Breast epithelium (tissue), 4 donors: ENCODE measurements at regions not wholly inside any gene's neighbourhood (a gene's known extent, or its start where the extent isn't known, plus 50 kb on each side); places are given as distances from the start of the nearest gene placed in this dataset.

ENCODE experiments used
- DNase-seq, 2 donors: peaks; one replicate each; pipeline ENCODE4 v3.0.0-alpha.2; 2019; ENCODE audit warnings: low spot score in 2 of 2
- H3K27ac ChIP-seq, 2 donors: fragments of 200-600 bp; sonication (generic) in 1 of 2; one replicate each; pipeline ENCODE4 v1.5.1; 2016 to 2019; ENCODE audit warnings: mild to moderate bottlenecking in 1 of 2
- H3K27me3 ChIP-seq, 2 donors: fragments of 200-600 bp; sonication (generic) in 1 of 2; one replicate each; pipeline versions ENCODE4 v1.5.1 to v1.6.0; 2017 to 2019; ENCODE audit warnings: control low read depth in 1 of 2, mild to moderate bottlenecking in 1 of 2
- H3K36me3 ChIP-seq: fragments of 200-600 bp; one replicate; pipeline ENCODE4 v1.5.1; 2019
- H3K4me1 ChIP-seq, 2 donors: fragments of 200-600 bp; sonication (generic); one replicate each; pipeline ENCODE4 v1.5.1; 2016 to 2019; ENCODE audit warnings: control low read depth in 1 of 2
- H3K4me3 ChIP-seq, 3 donors: fragments of 200-600 bp; sonication (generic); 1 replicate in 2 of 3; 2 replicates in 1 of 3; pipeline ENCODE4 v1.5.1; 2016 to 2019; ENCODE audit warnings: mild to moderate bottlenecking in 3 of 3, moderate library complexity in 2 of 3
- H3K9me3 ChIP-seq, 2 donors: fragments of 200-600 bp; sonication (generic) in 1 of 2; one replicate each; pipeline ENCODE4 v1.5.1; 2016 to 2019; ENCODE audit warnings: control low read depth in 1 of 2
- CTCF ChIP-seq, 3 donors: fragments of 450-650 bp; IDR thresholded peaks; one replicate each; pipeline ENCODE4 v1.5.1; 2016 to 2017; ENCODE audit warnings: antibody characterized with exemption in 3 of 3, mild to moderate bottlenecking in 3 of 3, moderate library complexity in 3 of 3
- POLR2A ChIP-seq: fragments of 450-650 bp; IDR thresholded peaks from one replicate; pipeline ENCODE4 v1.6.1; 2016; ENCODE audit warnings: antibody characterized with exemption, mild to moderate bottlenecking, moderate library complexity
- POLR2AphosphoS5 ChIP-seq, 3 donors: sonication (generic); formaldehyde crosslinking; IDR thresholded peaks; one replicate each; pipeline ENCODE4 v1.6.1; 2017; ENCODE audit warnings: antibody characterized with exemption in 3 of 3
- intact Hi-C: fragments of 100-400 bp; cut with DNase I; formaldehyde crosslinking; loops from one replicate; pipeline ENCODE4 v1.15.1; 2023; ENCODE audit warnings: low total_unique reads

GRCh38 chr1:199691540-199691939, 336.0 kb upstream of the NR5A2 start:
- intact Hi-C loops = no loop called here
- Histone ChIP-seq H3K9me3 (no peaks in the 10 kb centered on the region), H3K4me3 (no peak overlapping the region), H3K36me3 (no peaks in the 10 kb centered on the region), H3K4me1 (no peaks in the 10 kb centered on the region), H3K27ac (no peak overlapping the region), H3K27me3 (no peaks in the 10 kb centered on the region)
- TF ChIP-seq POLR2A = no peak
- no peak for TF ChIP-seq CTCF (IDR thresholded peaks at IDR 0.05)
- no peak for TF ChIP-seq POLR2AphosphoS5 (IDR thresholded peaks at IDR 0.05)
- DNase-seq = no peak

DNA sequence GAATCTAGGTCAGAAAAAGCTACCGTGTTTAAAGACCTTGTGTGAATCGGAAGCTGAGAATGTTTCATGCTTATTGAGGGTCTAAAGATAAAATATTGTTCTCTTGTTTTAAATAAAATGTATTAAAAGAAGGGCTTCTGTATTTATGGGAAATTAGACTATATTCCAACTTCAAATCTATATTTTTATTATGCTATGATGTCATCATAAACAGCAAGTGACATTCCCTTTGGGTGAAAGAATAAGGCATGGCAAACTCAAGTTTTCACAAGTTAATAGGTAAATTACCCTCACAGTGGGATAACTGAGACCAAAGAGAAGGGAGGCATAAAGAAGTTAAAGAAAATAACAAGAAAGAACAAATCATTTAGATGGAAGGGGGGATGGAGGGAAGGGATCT, 333.8 kb upstream of the NR5A2 start:
- no peak overlapping the region for H3K27ac ChIP-seq
- H3K4me1 ChIP-seq = no peaks in the 10 kb centered on the region
- H3K4me3 ChIP-seq = no peak overlapping the region
- H3K27me3 ChIP-seq = no peaks in the 10 kb centered on the region
- H3K9me3 ChIP-seq = no peaks in the 10 kb centered on the region
- TF ChIP-seq POLR2AphosphoS5 (IDR thresholded peaks at IDR 0.05) = no peak
- TF ChIP-seq POLR2A = no peak
- no peak for TF ChIP-seq CTCF (IDR thresholded peaks at IDR 0.05)
- DNase-seq = no peak
- intact Hi-C loops = no loop called here
- no peaks in the 10 kb centered on the region for H3K36me3 ChIP-seq

DNA sequence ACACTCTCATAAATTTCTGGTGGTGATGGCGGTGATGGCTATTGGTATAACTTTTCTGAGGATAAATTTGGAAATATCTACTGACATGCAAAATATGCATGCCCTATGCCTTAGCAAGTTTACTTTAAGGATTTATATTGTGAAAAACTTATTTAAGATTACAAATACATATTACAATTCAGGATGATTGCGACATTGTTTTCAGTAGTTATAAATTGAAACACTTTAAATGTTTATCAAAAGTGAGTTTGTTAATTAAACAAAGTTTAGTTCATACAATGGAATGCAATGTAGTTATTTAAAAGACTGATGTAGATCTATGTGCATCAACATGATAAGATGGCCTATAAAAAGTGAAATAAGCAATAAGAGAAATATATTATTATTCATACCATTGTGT, 331.3 kb upstream of the NR5A2 start:
- no peak for DNase-seq
- intact Hi-C loops = no loop called here
- no peak overlapping the region for H3K4me3 ChIP-seq
- H3K27me3 ChIP-seq = no peaks in the 10 kb centered on the region
- no peak overlapping the region for H3K27ac ChIP-seq
- H3K9me3 ChIP-seq = no peaks in the 10 kb centered on the region
- no peaks in the 10 kb centered on the region for H3K36me3 ChIP-seq
- TF ChIP-seq POLR2A (no peak), POLR2AphosphoS5 (IDR thresholded peaks at IDR 0.05) (no peak), CTCF (IDR thresholded peaks at IDR 0.05) (no peak)
- no peaks in the 10 kb centered on the region for H3K4me1 ChIP-seq

DNA sequence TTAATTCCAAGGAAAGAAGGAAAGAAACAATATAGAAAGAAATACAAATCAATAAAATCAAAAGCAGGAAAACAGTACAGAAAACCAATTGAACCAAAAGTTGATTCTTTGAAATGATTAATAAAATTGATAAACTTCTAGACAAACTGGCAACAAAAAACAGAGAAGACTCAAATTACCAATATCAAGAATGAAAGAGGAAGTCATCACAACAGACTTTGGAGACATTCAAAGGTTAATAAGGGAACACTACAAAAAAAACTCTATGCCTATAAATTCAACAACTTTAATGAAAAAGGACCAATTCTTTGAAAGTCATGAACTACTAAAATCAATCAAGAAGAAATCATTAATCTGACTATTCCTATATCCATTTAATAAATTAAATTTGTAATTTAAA, 329.3 kb upstream of the NR5A2 start:
- no peak overlapping the region for H3K27ac ChIP-seq
- DNase-seq = no peak
- TF ChIP-seq POLR2A (no peak), CTCF (IDR thresholded peaks at IDR 0.05) (no peak), POLR2AphosphoS5 (IDR thresholded peaks at IDR 0.05) (no peak)
- H3K36me3 ChIP-seq = no peaks in the 10 kb centered on the region
- H3K4me1 ChIP-seq = no peaks in the 10 kb centered on the region
- H3K27me3 ChIP-seq = no peaks in the 10 kb centered on the region
- no peak overlapping the region for H3K4me3 ChIP-seq
- intact Hi-C loops = no loop called here
- no peaks in the 10 kb centered on the region for H3K9me3 ChIP-seq

DNA sequence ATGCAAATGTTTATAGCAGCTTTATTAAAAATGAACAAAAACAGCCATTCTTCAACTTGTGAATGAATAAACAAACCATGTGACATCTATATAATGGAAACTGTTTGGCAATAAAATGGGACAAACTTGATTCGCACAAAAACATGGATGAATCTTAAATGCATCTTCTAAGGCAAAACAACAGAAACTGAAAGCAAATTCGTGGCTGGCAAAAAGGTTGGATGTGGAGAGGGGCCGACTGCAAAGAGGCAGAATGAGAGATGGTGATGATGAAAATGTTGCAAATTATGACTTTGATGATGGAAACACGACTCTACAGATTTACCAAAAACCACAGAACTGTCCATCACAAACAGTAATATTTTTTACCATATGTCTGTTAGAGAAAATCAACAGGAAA, 327.0 kb upstream of the NR5A2 start:
- Histone ChIP-seq H3K27ac (no peak overlapping the region), H3K36me3 (no peaks in the 10 kb centered on the region), H3K27me3 (no peaks in the 10 kb centered on the region), H3K4me1 (no peaks in the 10 kb centered on the region), H3K4me3 (no peak overlapping the region), H3K9me3 (no peaks in the 10 kb centered on the region)
- no peak for TF ChIP-seq POLR2A
- intact Hi-C loops = no loop called here
- no peak for DNase-seq

DNA sequence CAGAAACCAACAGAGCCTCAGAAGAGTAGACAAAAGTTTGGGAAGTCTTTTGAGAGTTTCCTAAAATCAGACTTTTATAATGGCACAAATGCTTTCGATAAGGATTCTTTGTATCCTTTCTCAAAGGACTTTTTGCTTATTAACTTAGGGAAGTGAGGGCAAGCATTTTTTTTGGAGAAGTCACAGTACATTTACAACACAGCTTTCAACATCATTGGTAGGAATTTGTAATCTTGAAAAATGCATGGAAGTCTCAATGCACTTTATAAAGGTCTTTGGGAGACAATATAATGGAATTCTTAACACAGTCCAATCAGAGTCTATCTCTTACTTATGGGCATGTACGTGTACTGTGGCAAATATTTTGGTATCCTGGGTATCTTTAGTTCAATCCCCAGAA, 325.8 kb upstream of the NR5A2 start:
- Histone ChIP-seq H3K9me3 (no peaks in the 10 kb centered on the region), H3K36me3 (no peaks in the 10 kb centered on the region), H3K27me3 (no peaks in the 10 kb centered on the region), H3K4me3 (no peak overlapping the region), H3K4me1 (no peaks in the 10 kb centered on the region), H3K27ac (no peak overlapping the region)
- DNase-seq = no peak
- TF ChIP-seq CTCF (IDR thresholded peaks at IDR 0.05) (no peak), POLR2AphosphoS5 (IDR thresholded peaks at IDR 0.05) (no peak), POLR2A (no peak)
- intact Hi-C loops = no loop called here
